Activated effector memory CD4-positive, alpha-beta T cell treated with anti-CD3 and anti-CD28 coated beads, Interleukin-2, amount 50 U/mL, for 16 hours (primary cell): ENCODE measurements at regions not wholly inside any gene's neighbourhood (a gene's known extent, or its start where the extent isn't known, plus 50 kb on each side); places are given as distances from the start of the nearest gene placed in this dataset.

Experiments
- DNase-seq: peaks from one replicate; pipeline ENCODE4 v3.0.0-alpha.2; 2020

DNA sequence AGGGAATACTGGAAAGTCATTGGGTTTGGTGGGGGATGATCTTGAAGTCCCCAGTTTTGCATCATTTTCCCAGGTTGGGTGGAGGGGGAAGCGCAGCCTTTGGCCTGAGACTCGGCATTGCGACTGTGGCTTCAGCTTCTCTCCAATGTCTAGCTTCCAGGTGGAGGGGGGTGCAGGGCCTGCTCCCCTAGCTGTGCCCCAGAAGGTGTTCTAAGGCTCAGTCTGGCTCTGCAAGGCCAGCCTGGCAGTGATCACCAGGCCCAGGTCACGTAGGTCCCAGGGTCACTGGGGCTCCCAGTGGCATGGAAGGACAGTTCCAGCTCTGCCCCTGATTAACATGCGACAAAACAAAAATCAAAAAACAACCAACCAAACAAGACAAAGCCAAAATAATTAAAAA is 56.9 kb upstream of the HAAO start:
- no peak for DNase-seq

DNA sequence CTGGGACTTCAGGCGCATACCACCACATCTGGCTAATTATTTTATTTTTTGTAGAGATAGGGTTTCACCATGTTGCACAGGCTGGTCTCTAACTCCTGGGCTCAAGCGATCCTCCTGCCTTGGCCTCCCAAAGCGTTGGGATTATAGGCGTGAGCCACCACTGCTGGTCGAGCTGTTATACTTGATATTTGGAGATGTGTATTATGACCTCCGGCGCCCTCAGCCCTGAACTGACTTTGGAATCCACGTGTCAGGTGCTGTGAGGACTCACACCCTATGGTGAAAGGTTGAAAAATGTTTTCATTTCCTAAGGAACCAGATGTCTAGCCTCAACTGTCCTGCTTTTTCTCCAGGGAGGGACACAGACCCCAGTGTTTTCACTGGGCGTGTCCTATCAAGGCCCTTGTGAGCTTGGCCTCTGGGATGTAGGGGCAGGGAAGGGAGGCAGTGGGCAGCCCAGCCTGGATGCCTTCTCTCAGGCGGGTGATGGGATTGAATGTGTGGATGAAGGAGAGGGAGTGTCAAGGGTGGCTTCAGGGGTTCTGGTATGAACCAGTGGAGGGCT is 56.4 kb upstream of the HAAO start:
- DNase-seq, result peak; percentile 46

DNA sequence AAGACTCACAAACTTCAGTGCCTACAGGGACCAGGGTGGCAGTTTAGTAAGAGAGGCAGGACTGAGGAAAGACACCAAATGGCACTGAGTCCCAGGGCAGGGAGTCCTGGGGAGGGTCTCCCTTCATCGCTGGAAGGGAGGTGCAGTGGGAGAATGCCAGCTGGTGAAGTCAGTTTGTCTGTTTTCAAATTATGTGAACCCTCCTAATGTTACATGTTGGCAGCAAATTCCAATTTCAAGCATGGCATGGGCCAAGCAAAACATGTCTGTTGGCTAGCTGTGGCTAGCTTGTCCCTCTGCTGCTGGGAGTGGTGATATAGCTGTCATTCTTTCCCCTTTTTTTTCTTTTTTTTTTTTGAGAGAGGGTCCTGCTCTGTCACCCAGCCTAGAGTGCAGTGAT is 55.9 kb upstream of the HAAO start:
- no peak for DNase-seq

- peak; percentile 14 for DNase-seq
These were observed 55.3 kb upstream of the HAAO start for GRCh38 chr2:42847596-42848151.

GRCh38 chr2:42846932-42847595 is 54.7 kb upstream of the HAAO start:
- no peak for DNase-seq

GRCh38 chr2:42846026-42846425 is 53.6 kb upstream of the HAAO start:
- DNase-seq, result no peak

- DNase-seq, result no peak
These were observed 52.8 kb upstream of the HAAO start for GRCh38 chr2:42844901-42845821.

DNA sequence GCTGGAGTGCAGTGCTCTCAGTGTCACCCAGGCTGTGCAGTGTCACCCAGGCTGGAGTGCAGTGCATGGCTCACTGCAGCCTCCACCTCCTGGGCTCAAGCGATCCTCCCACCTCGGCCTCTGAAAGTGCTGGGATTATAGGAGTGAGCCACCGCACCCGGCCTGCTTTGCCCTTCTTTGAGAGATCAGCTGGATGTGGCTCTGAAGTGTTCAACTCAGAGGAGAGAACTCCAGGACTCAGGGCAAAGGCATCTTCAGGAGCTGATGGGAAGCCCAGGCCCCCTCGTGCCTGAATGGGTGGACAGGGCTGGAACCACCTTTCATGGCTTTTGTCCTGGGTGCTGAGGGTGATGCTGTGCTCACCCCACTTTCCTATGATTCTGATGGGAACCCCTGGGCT is 52.0 kb upstream of the HAAO start:
- DNase-seq, result no peak

- DNase-seq, result no peak
These were observed 51.2 kb upstream of the HAAO start for GRCh38 chr2:42843611-42844010.

- no peak for DNase-seq
These were observed 50.7 kb upstream of the HAAO start for GRCh38 chr2:42843131-42843530.

GRCh38 chr2:42842466-42842865 is 50.1 kb upstream of the HAAO start:
- no peak for DNase-seq
